Glomerular endothelial cell (primary cell): ENCODE measurements at regions not wholly inside any gene's neighbourhood (a gene's known extent, or its start where the extent isn't known, plus 50 kb on each side); places are given as distances from the start of the nearest gene placed in this dataset.

Experiments used
- DNase-seq: peaks from one replicate; pipeline ENCODE4 v3.0.0-alpha.2; 2011; ENCODE audit warnings: low read depth, low spot score; ENCODE audit errors: extremely low read depth

- DNase-seq = peak; percentile 63
These were observed 69.2 kb upstream of the EPHA4 start for GRCh38 chr2:221641181-221641871.

- no peak for DNase-seq
These were observed 68.6 kb upstream of the EPHA4 start for GRCh38 chr2:221640686-221641085.

- no peak for DNase-seq
These were observed 65.7 kb upstream of the EPHA4 start for GRCh38 chr2:221637851-221638250.

- DNase-seq = no peak
These were observed 63.8 kb upstream of the EPHA4 start for GRCh38 chr2:221635949-221636348.

GRCh38 chr2:221629468-221629867 lies 57.4 kb upstream of the EPHA4 start:
- DNase-seq = no peak

GRCh38 chr2:221624475-221624874 lies 52.4 kb upstream of the EPHA4 start:
- no peak for DNase-seq
